ENCODE measurements at regions not wholly inside any gene's neighbourhood (a gene's known extent, or its start where the extent isn't known, plus 50 kb on each side); places are given as distances from the start of the nearest gene placed in this dataset.
"Not testable (repeated sequence)": the region's sequence is repeated elsewhere in the genome, so short reads cannot be mapped to it uniquely, and the experiment has no call there.

GRCh38 chr19:20359933-20360720 is 193.1 kb downstream of the ZNF486 start:
- in situ Hi-C loops (cut with HindIII; ENCODE audit: low sequenced_read_pairs) = no loop called here
- TF ChIP-seq CTCF (IDR thresholded peaks at IDR 0.05; ENCODE audit: low read depth, low read length, missing control alignments) = no peak
- H3K4me3 ChIP-seq (ENCODE audit: low read depth, low read length) = no peak overlapping the region
- DNase-seq (ENCODE audit: low read depth) = no peak

- H3K4me3 ChIP-seq (ENCODE audit: low read depth, low read length); in situ Hi-C loops (cut with HindIII; ENCODE audit: low sequenced_read_pairs); DNase-seq (ENCODE audit: low read depth): not testable (repeated sequence)
These were observed 191.9 kb downstream of the ZNF486 start for GRCh38 chr19:20358841-20359465.

GRCh38 chr19:20357921-20358320 is 190.9 kb downstream of the ZNF486 start:
- no peak overlapping the region for H3K4me3 ChIP-seq (ENCODE audit: low read depth, low read length)
- in situ Hi-C loops (cut with HindIII; ENCODE audit: low sequenced_read_pairs) = no loop called here
- no peak for DNase-seq (ENCODE audit: low read depth)
- no peak for TF ChIP-seq CTCF (IDR thresholded peaks at IDR 0.05; ENCODE audit: low read depth, low read length, missing control alignments)

GRCh38 chr19:20351244-20351643 is 184.2 kb downstream of the ZNF486 start:
- no peak overlapping the region for H3K4me3 ChIP-seq (ENCODE audit: low read depth, low read length)
- in situ Hi-C loops (cut with HindIII; ENCODE audit: low sequenced_read_pairs) = no loop called here
- no peak for TF ChIP-seq CTCF (IDR thresholded peaks at IDR 0.05; ENCODE audit: low read depth, low read length, missing control alignments)
- no peak for DNase-seq (ENCODE audit: low read depth)

GRCh38 chr19:20349206-20349605 is 182.2 kb downstream of the ZNF486 start:
- TF ChIP-seq CTCF (IDR thresholded peaks at IDR 0.05; ENCODE audit: low read depth, low read length, missing control alignments) = no peak
- no peak for DNase-seq (ENCODE audit: low read depth)
- H3K4me3 ChIP-seq (ENCODE audit: low read depth, low read length) = no peak overlapping the region
- in situ Hi-C loops (cut with HindIII; ENCODE audit: low sequenced_read_pairs) = no loop called here

- no peak overlapping the region for H3K4me3 ChIP-seq (ENCODE audit: low read depth, low read length)
- no peak for DNase-seq (ENCODE audit: low read depth)
- no peak for TF ChIP-seq CTCF (IDR thresholded peaks at IDR 0.05; ENCODE audit: low read depth, low read length, missing control alignments)
- in situ Hi-C loops (cut with HindIII; ENCODE audit: low sequenced_read_pairs) = no loop called here
These were observed 172.4 kb downstream of the ZNF486 start for GRCh38 chr19:20339444-20339843.

GRCh38 chr19:20334760-20335159 is 167.7 kb downstream of the ZNF486 start:
- TF ChIP-seq CTCF (IDR thresholded peaks at IDR 0.05; ENCODE audit: low read depth, low read length, missing control alignments) = no peak
- in situ Hi-C loops (cut with HindIII; ENCODE audit: low sequenced_read_pairs) = no loop called here
- DNase-seq (ENCODE audit: low read depth) = no peak
- H3K4me3 ChIP-seq (ENCODE audit: low read depth, low read length) = no peak overlapping the region

Measured in astrocyte of the cerebellum (primary cell).